SK-N-SH (cell line): ENCODE measurements at regions not wholly inside any gene's neighbourhood (a gene's known extent, or its start where the extent isn't known, plus 50 kb on each side); places are given as distances from the start of the nearest gene placed in this dataset.

ENCODE experiments used
- CTCF ChIA-PET: fragments of 300-600, 350-600 bp; formaldehyde crosslinking; extraction: SDS; loops from one replicate; lab custom pipeline; 2021; lab: Yijun Ruan, JAX
- POLR2A ChIA-PET: fragments of 350-600 bp; sonication (Branson Sonifier 250); formaldehyde crosslinking; extraction: SDS; loops from one replicate; lab custom pipeline; 2020; ENCODE audit warnings: antibody characterized with exemption, inconsistent platforms; lab: Yijun Ruan, JAX
- DNase-seq: peaks from one replicate; pipeline ENCODE4 v3.0.0; 2012
- H2AFZ ChIP-seq: fragments of 200-600 bp; sonication (generic); 2 replicates; pipeline ENCODE4 v1.8.1; 2016; ENCODE audit warnings: antibody characterized with exemption, mild to moderate bottlenecking, low read depth
- H3F3A ChIP-seq: fragments of 200-600 bp; sonication (generic); replicated peaks from 2 replicates; pipeline ENCODE3; 2016; ENCODE audit warnings: antibody characterized with exemption, mild to moderate bottlenecking; ENCODE audit not compliant: insufficient read depth
- H3K27ac ChIP-seq, 2 experiments: fragments of 200-500 bp in 1 of 2; fragments of 200-600 bp in 1 of 2; sonication (Bioruptor generic) in 1 of 2; sonication (generic), shearing (Covaris generic) in 1 of 2; 2 replicates each; pipeline versions ENCODE4 v1.5.1 to v1.6.1; 2014 to 2016; ENCODE audit warnings: low read depth in 2 of 2, inconsistent platforms in 1 of 2, low read length in 1 of 2, mild to moderate bottlenecking in 1 of 2, mixed read lengths in 1 of 2
- H3K27me3 ChIP-seq: fragments of 200-600 bp; sonication (generic), shearing (Covaris generic); 2 replicates; pipeline ENCODE4 v1.6.1; 2016; ENCODE audit warnings: mixed run types; ENCODE audit not compliant: insufficient read depth
- H3K36me3 ChIP-seq, 2 experiments: fragments of 200-500 bp in 1 of 2; fragments of 200-600 bp in 1 of 2; sonication (Bioruptor generic) in 1 of 2; sonication (generic) in 1 of 2; replicated peaks in 1 of 2; 2 replicates each; pipeline versions ENCODE3 to v1.5.1; 2014 to 2016; ENCODE audit warnings: low read length in 1 of 2, mild to moderate bottlenecking in 1 of 2; ENCODE audit not compliant: insufficient read depth in 2 of 2, control insufficient read depth in 1 of 2
- H3K4me1 ChIP-seq, 2 experiments: fragments of 200-500 bp in 1 of 2; fragments of 200-600 bp in 1 of 2; sonication (Bioruptor generic) in 1 of 2; sonication (generic), shearing (Covaris generic) in 1 of 2; 2 replicates each; pipeline versions ENCODE4 v1.5.1 to v1.6.1; 2014 to 2016; ENCODE audit warnings: low read depth in 1 of 2, low read length in 1 of 2, mixed run types in 1 of 2; ENCODE audit not compliant: insufficient read depth in 2 of 2, control insufficient read depth in 1 of 2
- H3K4me2 ChIP-seq: fragments of 200-600 bp; sonication (generic), shearing (Covaris generic); 2 replicates; pipeline ENCODE4 v1.6.1; 2017; ENCODE audit warnings: mixed run types
- H3K4me3 ChIP-seq, 2 experiments: fragments of 200-500 bp in 1 of 2; fragments of 200-600 bp in 1 of 2; sonication (Bioruptor generic) in 1 of 2; sonication (generic), shearing (Covaris generic) in 1 of 2; 2 replicates each; pipeline versions ENCODE4 v1.5.1 to v1.8.1; 2014 to 2016; ENCODE audit warnings: low read depth in 2 of 2, inconsistent platforms in 1 of 2, low read length in 1 of 2, mild to moderate bottlenecking in 1 of 2, mixed read lengths in 1 of 2, moderate library complexity in 1 of 2
- H3K79me2 ChIP-seq: fragments of 200-600 bp; sonication (generic); 2 replicates; pipeline ENCODE4 v1.8.1; 2017; ENCODE audit warnings: mild to moderate bottlenecking; ENCODE audit not compliant: insufficient read depth
- H3K9ac ChIP-seq: fragments of 200-600 bp; sonication (generic); 2 replicates; pipeline ENCODE4 v1.6.1; 2017; ENCODE audit warnings: mixed run types
- H3K9me2 ChIP-seq: fragments of 200-600 bp; sonication (generic); 2 replicates; pipeline ENCODE4 v1.6.1; 2017; ENCODE audit warnings: mixed run types
- H3K9me3 ChIP-seq: fragments of 200-600 bp; sonication (generic); 2 replicates; pipeline ENCODE4 v1.6.1; 2017; ENCODE audit warnings: mixed run types, mild to moderate bottlenecking, moderate library complexity
- H4K20me1 ChIP-seq: fragments of 200-600 bp; sonication (generic); 2 replicates; pipeline ENCODE4 v1.6.1; 2017; ENCODE audit warnings: mild to moderate bottlenecking, mixed run types; ENCODE audit not compliant: insufficient read depth
- CTCF ChIP-seq: fragments of 200-600 bp; sonication (generic); IDR thresholded peaks from 2 replicates; pipeline ENCODE4 v1.6.1; 2017; ENCODE audit warnings: antibody characterized with exemption, mild to moderate bottlenecking, moderate library complexity
- EZH2phosphoT487 ChIP-seq: fragments of 200-600 bp; sonication (generic); IDR thresholded peaks from 2 replicates; pipeline ENCODE4 v1.6.1; 2017; ENCODE audit warnings: low read depth, mixed run types, mild to moderate bottlenecking, antibody characterized with exemption, moderate library complexity, borderline replicate concordance
- FOXM1 ChIP-seq: IDR thresholded peaks from 2 replicates; pipeline ENCODE4 v1.4.0; 2012; ENCODE audit warnings: low read depth, mild to moderate bottlenecking
- JUND ChIP-seq: IDR thresholded peaks from 2 replicates; pipeline ENCODE4 v1.4.0; 2012
- MAX ChIP-seq: IDR thresholded peaks from 2 replicates; pipeline ENCODE4 v1.4.0; 2012; ENCODE audit warnings: low read depth
- NFIC ChIP-seq: IDR thresholded peaks from 2 replicates; pipeline ENCODE4 v1.4.0; 2012; ENCODE audit warnings: borderline replicate concordance
- POLR2AphosphoS5 ChIP-seq: IDR thresholded peaks from 2 replicates; pipeline ENCODE4 v1.6.1; 2012; ENCODE audit warnings: low read depth, low read length
- RAD21 ChIP-seq: IDR thresholded peaks from 2 replicates; pipeline ENCODE4 v1.6.1; 2012; ENCODE audit warnings: mild to moderate bottlenecking, low read length
- REST ChIP-seq: IDR thresholded peaks from 2 replicates; pipeline ENCODE4 v1.6.1; 2012; ENCODE audit warnings: mild to moderate bottlenecking, low read depth, low read length, moderate library complexity
- RXRA ChIP-seq: IDR thresholded peaks from 2 replicates; pipeline ENCODE4 v1.4.0; 2012; ENCODE audit warnings: low read depth, mild to moderate bottlenecking, borderline replicate concordance
- TAF1 ChIP-seq: IDR thresholded peaks from 2 replicates; pipeline ENCODE4 v1.6.1; 2012; ENCODE audit warnings: low read depth, mild to moderate bottlenecking, low read length, moderate library complexity, borderline replicate concordance
- TCF12 ChIP-seq: IDR thresholded peaks from 2 replicates; pipeline ENCODE4 v1.4.0; 2012
- TEAD4 ChIP-seq: IDR thresholded peaks from 2 replicates; pipeline ENCODE4 v1.4.0; 2012; ENCODE audit warnings: mild to moderate bottlenecking, borderline replicate concordance; ENCODE audit not compliant: insufficient read depth
- USF1 ChIP-seq: IDR thresholded peaks from 2 replicates; pipeline ENCODE4 v1.4.0; 2012; ENCODE audit warnings: low read depth, borderline replicate concordance
- YY1 ChIP-seq: IDR thresholded peaks from 2 replicates; pipeline ENCODE4 v1.4.0; 2012; ENCODE audit warnings: low read depth, mild to moderate bottlenecking
- ZBTB33 ChIP-seq: IDR thresholded peaks from 2 replicates; pipeline ENCODE4 v1.4.0; 2012; ENCODE audit warnings: low read depth, borderline replicate concordance
- WGBS: methylation state at CpG from one replicate; pipeline ENCODE4 v1.1.6; 2017; ENCODE audit warnings: low lambda C conversion rate; 5-methylcytosine and 5-hydroxymethylcytosine counted together

- H3K9me3 ChIP-seq = no peaks in the 10 kb centered on the region
- TF ChIP-seq TAF1 (no peak), NFIC (no peak), ZBTB33 (no peak), USF1 (no peak), YY1 (no peak), CTCF (no peak), FOXM1 (no peak)
- no peaks in the 10 kb centered on the region for H3K4me1 ChIP-seq
- no peak for DNase-seq
- H3K27ac ChIP-seq = no peak overlapping the region
- H3K9me2 ChIP-seq = no peaks in the 10 kb centered on the region
- H3K9ac ChIP-seq = no peak overlapping the region
- H3K27me3 ChIP-seq = peaks cover 6% of the 10 kb centered on the region; the same call in 1 of the 2 replicates
- ChIA-PET POLR2A (no interaction called here), CTCF (interaction anchor here (0.6 to 10.5 kb wide), 8 partner anchors 10 to 404 kb away, joined by 3 to 152 read pairs (median 6); partner anchors contain the start of gene TAGAP)
- H3K36me3 ChIP-seq = no peaks in the 10 kb centered on the region
- no peaks in the 10 kb centered on the region for H3K79me2 ChIP-seq
- H3K4me3 ChIP-seq = no peak overlapping the region
- H2AFZ ChIP-seq = no peak overlapping the region
- H4K20me1 ChIP-seq = no peaks in the 10 kb centered on the region
- no peak overlapping the region for H3K4me2 ChIP-seq
- H3F3A ChIP-seq = no peaks in the 10 kb centered on the region
Observed at GRCh38 chr6:159110748-159111147, 58.5 kb upstream of the FNDC1 start.

GRCh38 chr6:159110013-159110412 is 59.2 kb upstream of the FNDC1 start:
- CTCF ChIA-PET = interaction anchor here (0.8 to 10.5 kb wide), 14 partner anchors 11 to 896 kb away, joined by 3 to 152 read pairs (median 5); partner anchors contain the start of gene TAGAP
- Histone ChIP-seq H3K27ac (no peak overlapping the region), H2AFZ (no peak overlapping the region), H4K20me1 (no peaks in the 10 kb centered on the region), H3F3A (no peaks in the 10 kb centered on the region), H3K9me2 (no peaks in the 10 kb centered on the region), H3K9me3 (no peaks in the 10 kb centered on the region), H3K27me3 (no peaks in the 10 kb centered on the region; the same call in 1 of the 2 replicates), H3K36me3 (no peaks in the 10 kb centered on the region), H3K4me1 (no peaks in the 10 kb centered on the region), H3K4me3 (no peak overlapping the region; a peak in 1 of 4 replicates), H3K4me2 (no peak overlapping the region), H3K79me2 (no peaks in the 10 kb centered on the region), H3K9ac (no peak overlapping the region)
- POLR2A ChIA-PET = no interaction called here
- WGBS = 27% methylated on average over 3 of the region's 3 CpGs
- DNase-seq = peak; percentile 55
- TF ChIP-seq USF1 (no peak), TAF1 (no peak), RAD21 (peak; percentile 50), JUND (no peak), TEAD4 (no peak), TCF12 (no peak), RXRA (no peak), MAX (no peak), ZBTB33 (no peak), EZH2phosphoT487 (no peak), REST (no peak), POLR2AphosphoS5 (no peak)
